Naive B cell (primary cell): ENCODE measurements at regions not wholly inside any gene's neighbourhood (a gene's known extent, or its start where the extent isn't known, plus 50 kb on each side); places are given as distances from the start of the nearest gene placed in this dataset.

ENCODE experiments used
- ATAC-seq, 2 donors: fragments of 150-1000 bp; cut with Tn5 transposase; 2 replicates each; pipeline ENCODE4 v1.10.0; 2021; ENCODE audit warnings: low read depth in 2 of 2, mild to moderate bottlenecking in 2 of 2, moderate library complexity in 2 of 2
- DNase-seq: peaks from one replicate; pipeline ENCODE4 v3.0.0; 2022
- H3K27ac Mint-ChIP-seq, 6 donors: one replicate each; pipeline ENCODE4 v1.8.0; 2020 to 2022; ENCODE audit warnings: mild to moderate bottlenecking in 6 of 6, mixed read lengths in 6 of 6, moderate library complexity in 5 of 6, inconsistent platforms in 2 of 6
- H3K27me3 Mint-ChIP-seq, 3 donors: one replicate each; pipeline ENCODE4 v1.8.0; 2021 to 2022; ENCODE audit warnings: mixed read lengths in 3 of 3, mild to moderate bottlenecking in 1 of 3
- H3K36me3 Mint-ChIP-seq, 2 donors: one replicate each; pipeline ENCODE4 v1.8.0; 2020 to 2022; ENCODE audit warnings: mixed read lengths in 2 of 2, inconsistent platforms in 1 of 2, mild to moderate bottlenecking in 1 of 2
- H3K4me1 Mint-ChIP-seq, 3 donors: one replicate each; pipeline ENCODE4 v1.8.0; 2020 to 2022; ENCODE audit warnings: mixed read lengths in 3 of 3, inconsistent platforms in 1 of 3, mild to moderate bottlenecking in 1 of 3, moderate library complexity in 1 of 3
- H3K4me3 Mint-ChIP-seq, 8 donors: one replicate each; pipeline ENCODE4 v1.8.0; 2020 to 2022; ENCODE audit warnings: mild to moderate bottlenecking in 8 of 8, mixed read lengths in 8 of 8, moderate library complexity in 8 of 8, inconsistent platforms in 2 of 8
- H3K9me3 Mint-ChIP-seq, 7 donors: one replicate each; pipeline ENCODE4 v1.8.0; 2020 to 2022; ENCODE audit warnings: mixed read lengths in 7 of 7, mild to moderate bottlenecking in 5 of 7, inconsistent platforms in 2 of 7, moderate library complexity in 1 of 7

- DNase-seq, result no peak
- ATAC-seq, result no peak
- no peaks in the 10 kb centered on the region for H3K27me3 Mint-ChIP-seq
- peaks cover 0 to 14% (median 6%) of the 10 kb centered on the region in 7 donors for H3K9me3 Mint-ChIP-seq
- no peak overlapping the region for H3K4me3 Mint-ChIP-seq
- H3K27ac Mint-ChIP-seq, result no peak overlapping the region
- no peaks in the 10 kb centered on the region for H3K36me3 Mint-ChIP-seq
- H3K4me1 Mint-ChIP-seq, result peaks cover 0 to 4% (median 0%) of the 10 kb centered on the region in 3 donors
Observed at GRCh38 chr6:23620911-23621401, 505.1 kb upstream of the NRSN1 start.

- Mint-ChIP-seq H3K4me3 (no peak overlapping the region), H3K27ac (no peak overlapping the region), H3K9me3 (peaks cover 0 to 4% (median 3%) of the 10 kb centered on the region in 7 donors), H3K4me1 (no peaks in the 10 kb centered on the region), H3K36me3 (no peaks in the 10 kb centered on the region), H3K27me3 (peaks cover 0 to 5% (median 0%) of the 10 kb centered on the region in 3 donors)
- ATAC-seq (no peak), DNase-seq (no peak)
Observed at GRCh38 chr6:23630726-23631635, 495.0 kb upstream of the NRSN1 start.

- Mint-ChIP-seq H3K9me3 (peaks cover 0 to 5% (median 3%) of the 10 kb centered on the region in 7 donors), H3K36me3 (no peaks in the 10 kb centered on the region), H3K4me1 (no peaks in the 10 kb centered on the region), H3K27me3 (no peaks in the 10 kb centered on the region), H3K27ac (no peak overlapping the region), H3K4me3 (no peak overlapping the region)
- DNase-seq, result no peak
- ATAC-seq, result no peak
Observed at GRCh38 chr6:23633996-23634395, 492.0 kb upstream of the NRSN1 start.

GRCh38 chr6:23635150-23635549 is 490.9 kb upstream of the NRSN1 start:
- no peaks in the 10 kb centered on the region for H3K36me3 Mint-ChIP-seq

GRCh38 chr6:23637296-23637695 is 488.7 kb upstream of the NRSN1 start:
- no peak overlapping the region for H3K27ac Mint-ChIP-seq
- DNase-seq (no peak), ATAC-seq (no peak)
- no peak overlapping the region for H3K4me3 Mint-ChIP-seq
- H3K27me3 Mint-ChIP-seq, result no peaks in the 10 kb centered on the region
- peaks cover 0 to 7% (median 4%) of the 10 kb centered on the region in 7 donors for H3K9me3 Mint-ChIP-seq
- H3K4me1 Mint-ChIP-seq, result no peaks in the 10 kb centered on the region
- H3K36me3 Mint-ChIP-seq, result no peaks in the 10 kb centered on the region

More at GRCh38 chr6:23635150-23635549, 490.9 kb upstream of the NRSN1 start:
- DNase-seq, result no peak
- Mint-ChIP-seq H3K27me3 (no peaks in the 10 kb centered on the region), H3K27ac (no peak overlapping the region), H3K4me1 (no peaks in the 10 kb centered on the region), H3K9me3 (peaks cover 0 to 5% (median 4%) of the 10 kb centered on the region in 7 donors), H3K4me3 (no peak overlapping the region)
- ATAC-seq, result no peak

- H3K36me3 Mint-ChIP-seq, result no peaks in the 10 kb centered on the region
- no peak overlapping the region for H3K27ac Mint-ChIP-seq
- ATAC-seq, result no peak
Observed at GRCh38 chr6:23642849-23643248, 483.2 kb upstream of the NRSN1 start.

GRCh38 chr6:23647045-23647444 is 479.0 kb upstream of the NRSN1 start:
- DNase-seq, result no peak

More at GRCh38 chr6:23642849-23643248, 483.2 kb upstream of the NRSN1 start:
- Mint-ChIP-seq H3K27me3 (no peaks in the 10 kb centered on the region), H3K4me1 (no peaks in the 10 kb centered on the region), H3K9me3 (peaks cover 0 to 5% (median 0%) of the 10 kb centered on the region in 7 donors), H3K4me3 (no peak overlapping the region)
- no peak for DNase-seq

GRCh38 chr6:23650676-23651075 is 475.3 kb upstream of the NRSN1 start:
- ATAC-seq (no peak), DNase-seq (no peak)
- Mint-ChIP-seq H3K36me3 (no peaks in the 10 kb centered on the region), H3K4me1 (no peaks in the 10 kb centered on the region), H3K9me3 (no peaks in the 10 kb centered on the region), H3K4me3 (no peak overlapping the region), H3K27ac (no peak overlapping the region), H3K27me3 (peaks cover 0 to 4% (median 0%) of the 10 kb centered on the region in 3 donors)

More at GRCh38 chr6:23647045-23647444, 479.0 kb upstream of the NRSN1 start:
- no peak overlapping the region for H3K27ac Mint-ChIP-seq
- H3K4me1 Mint-ChIP-seq, result no peaks in the 10 kb centered on the region
- no peak overlapping the region for H3K4me3 Mint-ChIP-seq
- no peaks in the 10 kb centered on the region for H3K36me3 Mint-ChIP-seq
- ATAC-seq, result no peak
- peaks cover 0 to 4% (median 0%) of the 10 kb centered on the region in 3 donors for H3K27me3 Mint-ChIP-seq
- peaks cover 0 to 2% (median 0%) of the 10 kb centered on the region in 7 donors for H3K9me3 Mint-ChIP-seq

- Mint-ChIP-seq H3K9me3 (no peaks in the 10 kb centered on the region), H3K4me3 (no peak overlapping the region), H3K27me3 (peaks cover 0 to 4% (median 0%) of the 10 kb centered on the region in 3 donors), H3K27ac (no peak overlapping the region), H3K4me1 (no peaks in the 10 kb centered on the region), H3K36me3 (no peaks in the 10 kb centered on the region)
- ATAC-seq (no peak), DNase-seq (no peak)
Observed at GRCh38 chr6:23654745-23655144, 471.3 kb upstream of the NRSN1 start.

GRCh38 chr6:23655525-23655924 is 470.5 kb upstream of the NRSN1 start:
- peaks cover 0 to under 1% (median 0%) of the 10 kb centered on the region in 3 donors for H3K27me3 Mint-ChIP-seq

GRCh38 chr6:23656255-23657194 is 469.5 kb upstream of the NRSN1 start:
- ATAC-seq, result no peak
- no peaks in the 10 kb centered on the region for H3K36me3 Mint-ChIP-seq
- no peak overlapping the region for H3K27ac Mint-ChIP-seq
- H3K4me3 Mint-ChIP-seq, result no peak overlapping the region
- H3K27me3 Mint-ChIP-seq, result no peaks in the 10 kb centered on the region
- H3K9me3 Mint-ChIP-seq, result no peaks in the 10 kb centered on the region
- H3K4me1 Mint-ChIP-seq, result no peaks in the 10 kb centered on the region
- no peak for DNase-seq

More at GRCh38 chr6:23655525-23655924, 470.5 kb upstream of the NRSN1 start:
- Mint-ChIP-seq H3K4me1 (no peaks in the 10 kb centered on the region), H3K27ac (no peak overlapping the region), H3K36me3 (no peaks in the 10 kb centered on the region), H3K4me3 (no peak overlapping the region), H3K9me3 (no peaks in the 10 kb centered on the region)
- DNase-seq (no peak), ATAC-seq (no peak)

- Mint-ChIP-seq H3K27ac (no peak overlapping the region), H3K4me3 (no peak overlapping the region), H3K9me3 (no peaks in the 10 kb centered on the region), H3K4me1 (no peaks in the 10 kb centered on the region), H3K36me3 (no peaks in the 10 kb centered on the region), H3K27me3 (no peaks in the 10 kb centered on the region)
- ATAC-seq, result no peak
- no peak for DNase-seq
Observed at GRCh38 chr6:23659125-23659524, 466.9 kb upstream of the NRSN1 start.

- no peaks in the 10 kb centered on the region for H3K36me3 Mint-ChIP-seq
Observed at GRCh38 chr6:23661549-23661948, 464.5 kb upstream of the NRSN1 start.

More at GRCh38 chr6:23661549-23661948, 464.5 kb upstream of the NRSN1 start:
- no peak for DNase-seq
- Mint-ChIP-seq H3K9me3 (peaks cover 0 to 8% (median 3%) of the 10 kb centered on the region in 7 donors), H3K4me1 (no peaks in the 10 kb centered on the region), H3K4me3 (no peak overlapping the region), H3K27me3 (no peaks in the 10 kb centered on the region), H3K27ac (no peak overlapping the region)
- no peak for ATAC-seq
